Ectodermal cell (in vitro differentiated cells): ENCODE measurements at regions not wholly inside any gene's neighbourhood (a gene's known extent, or its start where the extent isn't known, plus 50 kb on each side); places are given as distances from the start of the nearest gene placed in this dataset.

Source experiments
- H3K27ac ChIP-seq: 2 replicates; pipeline ENCODE4 v1.7.0; 2013; ENCODE audit warnings: mild to moderate bottlenecking, low read depth, low read length; ENCODE audit not compliant: insufficient read depth, poor library complexity, severe bottlenecking
- H3K27me3 ChIP-seq: 2 replicates; pipeline ENCODE4 v1.7.0; 2013; ENCODE audit warnings: mild to moderate bottlenecking, low read length; ENCODE audit not compliant: insufficient read depth, control insufficient read depth, poor library complexity, severe bottlenecking
- H3K36me3 ChIP-seq: one replicate; pipeline ENCODE4 v1.7.0; 2013; ENCODE audit warnings: low read length; ENCODE audit not compliant: control insufficient read depth, insufficient read depth
- H3K4me1 ChIP-seq: one replicate; pipeline ENCODE4 v1.7.0; 2013; ENCODE audit warnings: low read length; ENCODE audit not compliant: control insufficient read depth, insufficient read depth
- H3K4me3 ChIP-seq: 2 replicates; pipeline ENCODE4 v1.7.0; 2013; ENCODE audit warnings: low read depth, low read length, control low read depth; ENCODE audit not compliant: insufficient read depth
- H3K9me3 ChIP-seq: 2 replicates; pipeline ENCODE4 v1.7.0; 2013; ENCODE audit warnings: mild to moderate bottlenecking, low read length, moderate library complexity; ENCODE audit not compliant: control insufficient read depth
- WGBS, 2 experiments: methylation state at CpG; one replicate each; pipeline ENCODE4 v1.1.7; 2013; ENCODE audit warnings: missing lambda C conversion rate in 2 of 2; 5-methylcytosine and 5-hydroxymethylcytosine counted together

GRCh38 chr2:19272039-19272438 lies 86.4 kb downstream of the OSR1 start:
- Histone ChIP-seq H3K36me3 (no peaks in the 10 kb centered on the region), H3K4me3 (no peak overlapping the region), H3K4me1 (no peaks in the 10 kb centered on the region), H3K9me3 (no peaks in the 10 kb centered on the region), H3K27me3 (no peaks in the 10 kb centered on the region), H3K27ac (no peak overlapping the region)
- 84 to 98% methylated on average over 3 of the region's 4 CpGs for WGBS, 2 experiments

- Histone ChIP-seq H3K36me3 (no peaks in the 10 kb centered on the region), H3K27ac (no peak overlapping the region), H3K4me3 (no peak overlapping the region), H3K4me1 (no peaks in the 10 kb centered on the region), H3K27me3 (no peaks in the 10 kb centered on the region), H3K9me3 (no peaks in the 10 kb centered on the region)
- WGBS, 2 experiments, result 96 to 99% methylated on average over 6 of the region's 6 CpGs
Observed at GRCh38 chr2:19264852-19265251, 93.6 kb downstream of the OSR1 start.

GRCh38 chr2:19262150-19262549 lies 96.3 kb downstream of the OSR1 start:
- Histone ChIP-seq H3K27me3 (no peaks in the 10 kb centered on the region), H3K36me3 (no peaks in the 10 kb centered on the region), H3K27ac (no peak overlapping the region), H3K4me1 (no peaks in the 10 kb centered on the region), H3K4me3 (no peak overlapping the region), H3K9me3 (no peaks in the 10 kb centered on the region)
- 94 to 96% methylated on average over 7 of the region's 7 CpGs for WGBS, 2 experiments

- H3K27me3 ChIP-seq, result no peaks in the 10 kb centered on the region
- H3K27ac ChIP-seq, result no peak overlapping the region
- no peaks in the 10 kb centered on the region for H3K36me3 ChIP-seq
- H3K9me3 ChIP-seq, result no peaks in the 10 kb centered on the region
- 92 to 95% methylated on average over 4 of the region's 4 CpGs for WGBS, 2 experiments
- H3K4me3 ChIP-seq, result no peak overlapping the region
- H3K4me1 ChIP-seq, result no peaks in the 10 kb centered on the region
Observed at GRCh38 chr2:19261061-19261460, 97.4 kb downstream of the OSR1 start.

GRCh38 chr2:19256121-19256601 lies 102.3 kb downstream of the OSR1 start:
- Histone ChIP-seq H3K27me3 (no peaks in the 10 kb centered on the region), H3K9me3 (no peaks in the 10 kb centered on the region), H3K4me3 (no peak overlapping the region), H3K4me1 (no peaks in the 10 kb centered on the region), H3K27ac (no peak overlapping the region), H3K36me3 (no peaks in the 10 kb centered on the region)
- 89 to 95% methylated on average over 3 of the region's 3 CpGs for WGBS, 2 experiments

GRCh38 chr2:19255481-19255880 lies 102.9 kb downstream of the OSR1 start:
- no peak overlapping the region for H3K27ac ChIP-seq
- H3K27me3 ChIP-seq, result no peaks in the 10 kb centered on the region
- H3K4me3 ChIP-seq, result no peak overlapping the region
- H3K4me1 ChIP-seq, result no peaks in the 10 kb centered on the region
- H3K9me3 ChIP-seq, result no peaks in the 10 kb centered on the region
- no peaks in the 10 kb centered on the region for H3K36me3 ChIP-seq

GRCh38 chr2:19251554-19251953 lies 106.9 kb downstream of the OSR1 start:
- H3K27ac ChIP-seq, result no peak overlapping the region
- H3K9me3 ChIP-seq, result no peaks in the 10 kb centered on the region
- H3K4me1 ChIP-seq, result no peaks in the 10 kb centered on the region
- H3K4me3 ChIP-seq, result no peak overlapping the region
- H3K27me3 ChIP-seq, result no peaks in the 10 kb centered on the region
- no peaks in the 10 kb centered on the region for H3K36me3 ChIP-seq
- 91 to 94% methylated on average over 4 of the region's 4 CpGs for WGBS, 2 experiments

GRCh38 chr2:19250906-19251305 lies 107.5 kb downstream of the OSR1 start:
- no peaks in the 10 kb centered on the region for H3K36me3 ChIP-seq
- H3K4me1 ChIP-seq, result no peaks in the 10 kb centered on the region
- H3K27ac ChIP-seq, result no peak overlapping the region
- H3K4me3 ChIP-seq, result no peak overlapping the region
- H3K27me3 ChIP-seq, result no peaks in the 10 kb centered on the region
- no peaks in the 10 kb centered on the region for H3K9me3 ChIP-seq
- WGBS, 2 experiments, result 100% methylated on average over 2 of the region's 2 CpGs

GRCh38 chr2:19247186-19247585 lies 111.2 kb downstream of the OSR1 start:
- Histone ChIP-seq H3K4me3 (no peak overlapping the region), H3K9me3 (no peaks in the 10 kb centered on the region), H3K4me1 (no peaks in the 10 kb centered on the region), H3K27ac (no peak overlapping the region), H3K27me3 (no peaks in the 10 kb centered on the region), H3K36me3 (no peaks in the 10 kb centered on the region)
- WGBS, 2 experiments, result 92% methylated on average over 4 of the region's 4 CpGs

GRCh38 chr2:19246496-19246895 lies 111.9 kb downstream of the OSR1 start:
- 93 to 95% methylated on average over 12 of the region's 12 CpGs for WGBS, 2 experiments
- no peaks in the 10 kb centered on the region for H3K4me1 ChIP-seq
- H3K9me3 ChIP-seq, result no peaks in the 10 kb centered on the region
- H3K27me3 ChIP-seq, result no peaks in the 10 kb centered on the region
- no peak overlapping the region for H3K27ac ChIP-seq
- no peaks in the 10 kb centered on the region for H3K36me3 ChIP-seq
- H3K4me3 ChIP-seq, result no peak overlapping the region
